CD4-positive, alpha-beta T cell treated with Interleukin-12 subunit alpha and Interleukin-12 subunit beta, for 1 hour (primary cell): ENCODE measurements at regions not wholly inside any gene's neighbourhood (a gene's known extent, or its start where the extent isn't known, plus 50 kb on each side); places are given as distances from the start of the nearest gene placed in this dataset.
"Not testable (repeated sequence)": the region's sequence is repeated elsewhere in the genome, so short reads cannot be mapped to it uniquely, and the experiment has no call there.

Source experiments
- DNase-seq: peaks from one replicate; pipeline ENCODE4 v3.0.0-alpha.2; 2020

DNA sequence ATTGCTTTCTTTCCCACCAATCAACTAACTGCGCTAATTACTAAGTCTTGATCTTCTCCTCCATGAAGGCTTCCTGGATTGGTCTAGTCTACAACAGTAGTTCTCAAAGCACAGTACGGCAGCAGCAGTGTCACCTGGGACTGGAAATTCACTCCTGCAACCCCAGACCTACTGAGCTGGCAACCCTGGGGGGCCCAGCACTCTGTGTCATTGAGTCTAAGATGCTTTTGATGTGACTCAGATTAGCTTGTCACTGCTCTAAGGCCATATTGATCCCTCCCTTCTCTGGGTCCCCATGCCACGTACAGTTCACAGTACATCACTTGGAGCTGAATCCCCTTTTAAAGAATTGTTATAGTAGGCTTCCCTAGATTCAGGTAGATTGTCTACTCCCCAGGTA is 65.7 kb upstream of the KMT2C start:
- DNase-seq, result no peak

DNA sequence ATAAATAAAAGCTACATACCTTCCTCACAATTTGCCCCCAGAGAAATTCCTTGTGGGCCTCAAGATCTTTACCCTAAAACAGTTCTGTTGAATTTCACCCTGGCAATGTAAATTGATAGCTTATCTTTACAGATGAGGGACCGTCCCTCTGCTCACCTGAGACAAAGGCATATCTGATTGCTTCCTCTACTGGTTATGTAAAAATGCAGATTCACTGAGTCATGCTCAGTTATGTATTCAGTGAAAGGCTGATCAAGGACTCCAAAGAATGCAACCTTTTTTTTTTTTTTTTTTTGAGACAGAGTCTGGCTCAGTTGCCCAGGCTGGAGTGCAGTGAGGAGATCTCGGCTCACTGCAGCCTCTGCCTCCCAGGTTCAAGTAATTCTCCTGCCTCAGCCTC is 64.2 kb upstream of the KMT2C start:
- not testable (repeated sequence) for DNase-seq

DNA sequence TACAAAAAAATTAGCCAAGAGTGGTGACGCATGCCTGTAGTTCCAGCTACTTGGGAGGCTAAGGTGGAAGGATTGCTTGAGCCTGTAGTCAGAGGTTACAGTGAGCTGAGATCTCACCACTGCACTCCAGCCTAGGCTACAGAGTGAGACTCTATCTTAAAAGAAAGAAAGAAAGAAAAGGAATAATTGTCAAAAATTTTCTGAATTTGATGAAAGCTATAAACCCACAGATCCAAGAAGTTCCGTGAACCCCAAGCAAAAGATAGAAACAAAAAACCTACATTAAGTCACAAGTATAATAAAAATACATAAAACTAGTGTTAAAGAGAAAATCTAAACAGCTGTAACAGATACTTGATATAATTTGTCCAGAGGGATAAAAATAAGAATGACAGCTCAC is 60.1 kb upstream of the KMT2C start:
- no peak for DNase-seq

GRCh38 chr7:152492952-152493351 is 57.1 kb upstream of the KMT2C start:
- DNase-seq, result no peak

DNA sequence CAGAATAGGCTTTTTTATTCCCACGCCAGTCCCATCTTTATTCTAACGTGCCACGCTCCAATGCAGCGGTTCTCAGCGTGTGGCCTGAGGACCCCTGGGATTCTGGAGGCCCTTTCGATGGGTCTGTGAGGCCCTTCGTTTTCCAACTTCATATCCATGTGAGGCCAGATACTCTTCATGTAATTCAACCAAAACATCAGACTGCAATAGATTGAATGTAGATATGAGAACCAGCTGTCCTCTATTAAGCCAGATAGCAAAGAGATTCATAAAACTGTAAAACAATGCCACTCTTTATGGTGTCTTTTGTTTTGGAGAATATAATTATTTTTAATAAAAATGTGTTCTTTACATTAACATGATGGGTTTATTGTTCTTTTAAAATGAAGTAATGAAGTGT is 53.2 kb upstream of the KMT2C start:
- DNase-seq, result no peak

DNA sequence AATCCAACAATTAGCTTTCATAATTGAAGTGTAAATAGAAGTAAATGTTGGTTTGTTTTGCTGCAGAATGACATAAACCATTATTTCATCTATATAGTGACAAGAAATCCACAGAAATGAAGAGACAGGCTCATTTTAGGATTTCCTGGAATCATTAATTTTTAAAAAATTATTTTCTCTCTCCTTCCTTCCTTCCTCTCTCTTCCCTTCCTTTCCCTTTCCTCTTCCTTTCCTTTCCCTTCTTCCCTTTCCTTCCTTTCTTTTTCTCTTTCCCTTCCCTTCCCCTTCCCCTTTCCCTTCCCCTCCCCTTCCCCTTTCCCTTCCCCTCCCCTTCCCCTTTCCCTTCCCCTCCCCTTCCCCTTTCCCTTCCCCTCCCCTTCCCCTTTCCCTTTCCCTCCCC is 51.2 kb upstream of the KMT2C start:
- DNase-seq, result no peak

DNA sequence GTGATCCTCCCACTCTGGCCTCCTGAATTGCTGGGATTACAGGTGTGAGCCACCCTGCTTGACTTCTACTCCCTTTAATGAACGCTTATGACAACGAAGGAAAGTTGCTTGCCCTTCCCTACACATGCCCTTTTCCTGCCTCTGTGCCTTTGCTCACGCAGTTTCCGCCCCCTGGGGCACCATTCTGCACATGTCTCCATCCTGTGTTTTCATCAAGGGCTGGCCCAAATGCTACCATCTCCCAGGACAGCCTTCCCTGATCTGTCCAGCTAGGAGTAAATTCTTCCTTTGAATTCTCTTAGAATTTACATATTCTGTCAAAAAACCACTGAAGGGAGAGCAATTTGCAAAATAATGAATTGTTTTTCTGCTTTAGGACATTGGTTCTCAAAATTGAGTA is 50.0 kb upstream of the KMT2C start:
- DNase-seq, result no peak
